Fibroblast of gingiva (primary cell): ENCODE measurements at regions not wholly inside any gene's neighbourhood (a gene's known extent, or its start where the extent isn't known, plus 50 kb on each side); places are given as distances from the start of the nearest gene placed in this dataset.
A peak's percentile ranks its signal among the peaks of the same experiment; 100 is the strongest.

ENCODE experiments used
- DNase-seq: peaks from one replicate; pipeline ENCODE4 v3.0.0-alpha.2; 2011; ENCODE audit warnings: low read depth

- DNase-seq: peak; percentile 36
Observed at GRCh38 chr12:127355061-127355841, 911.7 kb upstream of the TMEM132C start.

DNA sequence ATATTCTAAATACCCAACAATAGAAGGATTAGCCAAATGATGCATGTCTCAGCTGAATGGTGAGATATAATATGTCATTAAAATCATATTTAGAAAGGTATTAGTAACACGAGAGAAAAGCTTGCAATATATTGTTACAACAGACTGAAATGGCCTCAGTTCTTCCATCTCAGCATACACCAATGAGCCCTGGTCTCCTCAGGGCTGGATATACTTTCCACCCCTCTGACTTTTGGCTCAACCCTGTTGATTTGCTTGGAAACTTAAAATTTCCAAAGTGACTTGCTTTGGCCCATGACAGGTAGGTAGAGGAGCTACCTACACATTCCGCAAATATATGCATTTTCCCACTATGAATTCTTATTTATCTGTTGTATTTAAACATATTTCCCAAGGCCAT is 908.1 kb upstream of the TMEM132C start:
- no peak for DNase-seq

DNA sequence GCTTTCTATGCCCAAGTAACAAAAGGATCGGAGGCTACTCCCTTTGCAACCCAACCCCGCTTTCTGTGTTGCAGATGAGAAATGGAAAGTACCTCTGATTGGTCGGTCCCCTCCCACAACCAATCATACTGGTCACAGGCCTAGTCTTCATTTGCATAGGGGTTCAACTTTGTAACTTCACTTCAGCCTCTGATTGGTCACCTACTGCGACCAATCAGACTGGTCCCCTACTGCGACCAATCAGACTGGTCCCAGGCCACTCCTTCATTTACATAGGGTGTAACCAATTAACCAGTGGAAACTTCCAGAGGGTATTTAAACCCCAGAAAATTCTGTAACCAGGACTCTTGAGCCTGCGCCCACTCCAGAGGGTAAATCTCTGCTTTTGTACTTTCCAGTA is 906.4 kb upstream of the TMEM132C start:
- no peak for DNase-seq

DNA sequence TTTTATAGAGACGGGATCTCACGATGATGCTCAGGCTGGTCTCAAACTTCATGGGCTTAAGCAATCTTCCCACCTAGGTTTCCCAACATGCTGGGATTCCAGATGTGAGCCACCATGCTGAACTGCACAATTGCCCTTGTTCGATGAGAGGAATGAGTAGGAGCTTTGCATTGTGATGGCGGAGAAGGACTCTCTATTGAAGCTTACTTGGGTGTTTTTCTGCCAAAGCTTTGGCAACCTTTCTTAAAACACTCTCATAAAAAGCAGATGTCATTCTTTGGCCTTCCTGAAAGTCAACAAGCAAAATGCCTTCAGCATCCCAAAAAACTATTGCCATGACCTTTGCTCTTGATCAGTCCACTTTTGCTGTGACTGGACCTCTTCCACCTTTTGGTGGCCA is 904.8 kb upstream of the TMEM132C start:
- DNase-seq: peak; percentile 8

DNA sequence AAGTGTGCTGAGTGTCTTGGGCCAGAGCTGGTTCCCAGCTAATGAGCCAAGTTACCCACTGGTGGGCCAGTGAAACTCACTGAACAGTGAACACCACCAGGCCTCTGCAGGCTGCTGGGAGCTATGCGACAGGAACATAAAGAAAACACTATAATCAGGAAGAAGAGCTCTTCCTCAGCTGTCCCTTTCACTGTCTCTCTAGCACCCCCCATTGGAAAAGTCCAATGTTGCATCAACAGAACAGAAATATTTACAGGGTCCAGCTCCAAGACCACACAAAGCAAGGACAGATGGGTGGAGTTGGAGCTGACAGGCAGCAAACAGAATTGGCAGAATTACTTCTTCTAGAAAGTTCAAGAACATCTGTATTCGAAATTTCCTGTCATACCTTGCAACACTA is 903.6 kb upstream of the TMEM132C start:
- DNase-seq: no peak

DNA sequence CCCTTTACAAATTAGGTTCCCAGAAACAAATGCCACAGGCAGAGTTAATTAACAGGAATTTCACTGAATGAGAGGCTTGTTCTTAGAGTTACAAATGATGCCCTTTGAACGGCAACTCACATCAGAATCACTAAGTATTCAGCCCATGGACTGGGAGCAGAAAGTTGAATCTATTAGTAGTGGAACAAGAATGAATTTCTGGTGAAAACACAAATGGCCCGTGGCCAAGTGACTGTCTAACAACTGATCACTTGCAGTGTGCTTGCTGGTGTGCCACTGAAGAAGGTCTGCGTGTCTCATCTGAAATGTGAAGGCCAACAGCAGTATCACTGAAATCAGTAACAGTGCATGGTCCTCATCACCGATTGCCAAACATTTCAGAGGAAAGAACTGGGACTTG is 893.4 kb upstream of the TMEM132C start:
- no peak for DNase-seq

- DNase-seq: no peak
Observed at GRCh38 chr12:127374447-127374846, 892.5 kb upstream of the TMEM132C start.

DNA sequence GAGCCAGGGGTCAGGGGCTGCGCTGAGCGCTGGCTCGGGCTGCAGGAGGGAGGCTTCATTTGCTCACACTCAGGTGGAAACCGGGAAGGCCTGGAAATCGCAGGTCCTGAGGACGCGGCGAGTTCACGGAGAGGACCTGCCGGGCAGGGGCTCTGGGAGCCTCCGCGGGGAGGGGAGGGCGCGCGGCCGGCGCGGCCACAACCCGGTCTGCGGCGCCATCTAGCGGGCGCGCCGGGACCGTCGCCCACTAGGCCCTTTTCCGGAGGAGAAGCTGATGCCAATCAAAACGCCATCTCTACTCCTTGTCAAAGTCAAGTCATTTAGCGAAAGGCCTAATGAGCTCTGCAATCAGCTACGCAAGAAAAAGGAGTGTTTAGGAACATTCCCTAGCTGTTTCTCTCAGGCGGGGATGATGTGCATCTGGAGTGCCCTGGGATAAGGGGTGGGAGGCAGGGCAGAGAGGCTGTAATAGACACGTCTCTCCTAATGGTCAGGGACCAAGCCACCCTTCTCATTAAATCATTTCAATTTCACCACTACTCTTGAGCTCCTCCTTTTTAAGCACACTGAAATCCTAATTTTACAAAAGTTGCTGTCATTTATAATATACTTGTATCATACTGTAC is 885.8 kb upstream of the TMEM132C start:
- DNase-seq: peak; percentile 11

- DNase-seq: no peak
Observed at GRCh38 chr12:127381681-127382080, 885.3 kb upstream of the TMEM132C start.

DNA sequence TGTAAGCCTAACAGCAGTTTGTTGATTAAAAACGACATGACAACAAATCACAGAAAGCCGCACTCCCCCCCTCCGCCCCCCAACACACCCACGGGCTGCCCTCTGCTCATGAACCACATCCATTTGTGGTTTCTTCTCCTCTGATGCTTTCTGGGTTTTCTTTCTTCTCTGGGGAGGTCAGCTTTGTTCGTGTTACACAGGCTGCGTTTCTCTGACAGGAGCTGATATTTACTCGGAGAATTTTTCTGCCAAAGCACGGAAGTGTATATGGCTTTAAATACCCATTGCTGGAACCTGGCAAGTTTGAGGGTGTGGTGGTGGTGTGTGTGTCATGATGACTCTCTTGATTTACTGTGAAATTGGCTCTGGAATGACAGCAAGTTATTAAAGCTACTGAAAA is 883.7 kb upstream of the TMEM132C start:
- peak; percentile 13 for DNase-seq

DNA sequence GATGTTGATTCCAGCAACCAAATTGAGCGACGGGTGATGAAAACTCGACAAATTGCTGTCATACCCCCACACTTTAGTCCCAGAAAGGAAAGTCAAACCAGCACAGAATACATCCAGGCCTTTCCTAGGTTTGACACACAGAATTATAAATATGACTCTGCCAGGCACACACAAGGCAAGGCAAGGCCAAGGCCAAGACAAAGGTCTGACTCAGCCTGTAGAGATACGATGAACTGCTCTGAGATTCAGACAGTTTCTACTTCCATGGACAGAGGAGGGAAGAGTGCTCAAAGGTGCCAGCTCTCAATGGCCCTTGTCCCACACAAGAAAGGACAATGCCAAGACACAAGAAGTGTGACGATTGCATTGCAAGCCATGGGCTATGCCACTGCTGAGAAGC is 880.2 kb upstream of the TMEM132C start:
- DNase-seq: no peak

- no peak for DNase-seq
Observed at GRCh38 chr12:127388985-127389384, 878.0 kb upstream of the TMEM132C start.

DNA sequence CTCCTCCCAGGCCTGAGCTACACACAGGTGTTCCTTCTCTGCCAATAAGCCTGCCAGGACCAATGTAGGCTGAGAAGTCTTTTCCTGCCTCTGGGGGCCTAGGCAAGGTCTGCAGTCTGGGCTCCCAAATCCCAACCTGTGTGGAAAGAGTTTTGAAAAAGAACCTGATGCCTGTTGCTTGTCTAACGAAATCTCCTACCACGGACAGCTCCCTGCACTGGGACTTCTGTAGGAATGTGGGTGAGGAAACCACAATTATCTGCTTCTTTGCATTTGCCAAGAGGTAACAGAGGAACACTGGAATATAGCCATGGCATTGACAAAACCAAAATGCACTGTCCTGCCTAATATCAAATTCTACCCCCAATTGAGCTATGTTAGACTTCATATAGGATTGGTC is 877.0 kb upstream of the TMEM132C start:
- peak; percentile 71 for DNase-seq

DNA sequence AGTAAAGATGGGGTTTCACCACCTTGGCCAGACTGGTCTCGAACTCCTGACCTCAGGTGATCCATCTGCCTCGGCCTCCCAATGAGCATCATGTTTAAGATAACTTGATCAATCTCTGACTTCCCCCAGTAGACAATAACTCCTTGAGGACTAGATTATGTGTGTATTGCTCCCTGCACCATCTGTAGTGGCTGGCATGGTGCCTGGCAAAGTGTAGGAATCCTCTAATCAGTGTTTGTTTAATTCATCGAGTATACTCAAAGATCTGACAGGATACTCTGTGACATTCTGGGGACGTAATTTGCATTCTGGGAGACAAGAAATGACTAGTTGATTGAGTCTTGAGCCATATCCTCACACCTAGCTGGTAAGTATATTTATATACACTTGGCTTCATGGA is 873.5 kb upstream of the TMEM132C start:
- no peak for DNase-seq

DNA sequence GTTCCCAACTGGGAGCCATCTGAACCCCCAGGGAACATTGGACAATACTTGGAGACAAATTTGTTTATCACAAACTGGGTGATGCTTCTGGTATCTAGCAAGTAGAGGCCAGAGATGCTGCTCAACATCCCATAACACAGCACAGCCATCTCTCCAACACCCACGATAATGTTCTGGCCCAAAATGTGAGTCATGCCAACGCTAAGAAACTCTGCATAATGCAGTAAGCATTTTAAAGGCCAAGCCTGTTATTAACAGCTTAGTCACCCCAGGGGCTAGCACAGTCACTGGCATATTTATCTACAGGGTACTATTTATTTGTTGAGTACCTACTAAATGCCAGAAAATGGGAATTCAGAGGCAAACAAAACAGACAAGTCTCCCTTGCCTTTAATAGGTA is 873.1 kb upstream of the TMEM132C start:
- DNase-seq: peak; percentile 39

GRCh38 chr12:127396734-127397133 is 870.2 kb upstream of the TMEM132C start:
- no peak for DNase-seq

DNA sequence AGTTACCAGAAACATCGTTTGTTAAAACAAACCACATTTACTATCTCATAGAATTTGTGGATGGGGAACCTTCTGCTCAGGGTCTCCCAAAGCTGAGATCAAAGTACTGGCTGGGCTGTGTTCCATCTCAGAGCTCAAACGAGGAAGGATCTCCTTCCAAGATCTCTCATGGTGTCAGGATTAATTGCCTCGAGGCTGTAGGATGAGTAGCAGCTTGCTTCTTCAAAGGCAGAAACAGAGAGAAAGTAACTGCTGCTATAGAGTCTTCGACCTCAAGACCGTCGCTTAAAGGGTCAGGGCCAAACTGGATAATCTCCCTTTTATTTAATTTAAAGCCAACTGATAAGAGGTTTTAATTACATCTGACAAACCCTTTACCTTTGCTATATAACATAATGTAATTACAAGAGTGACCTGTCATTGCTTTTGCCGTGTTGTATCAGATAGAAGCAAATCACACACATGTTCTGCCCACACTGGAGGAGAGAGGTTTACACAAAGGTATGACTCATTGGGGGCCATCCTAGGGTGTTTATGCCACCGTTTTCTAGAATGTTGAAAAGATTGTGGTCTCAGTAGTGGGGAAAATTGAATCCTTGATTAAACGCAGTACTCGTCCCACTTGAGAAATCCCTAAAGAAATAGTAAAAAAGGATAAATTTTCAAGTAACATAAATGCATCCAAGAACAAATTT is 868.8 kb upstream of the TMEM132C start:
- no peak for DNase-seq

- DNase-seq: no peak
Observed at GRCh38 chr12:127399451-127399850, 867.5 kb upstream of the TMEM132C start.

- DNase-seq: no peak
Observed at GRCh38 chr12:127400221-127400620, 866.7 kb upstream of the TMEM132C start.

DNA sequence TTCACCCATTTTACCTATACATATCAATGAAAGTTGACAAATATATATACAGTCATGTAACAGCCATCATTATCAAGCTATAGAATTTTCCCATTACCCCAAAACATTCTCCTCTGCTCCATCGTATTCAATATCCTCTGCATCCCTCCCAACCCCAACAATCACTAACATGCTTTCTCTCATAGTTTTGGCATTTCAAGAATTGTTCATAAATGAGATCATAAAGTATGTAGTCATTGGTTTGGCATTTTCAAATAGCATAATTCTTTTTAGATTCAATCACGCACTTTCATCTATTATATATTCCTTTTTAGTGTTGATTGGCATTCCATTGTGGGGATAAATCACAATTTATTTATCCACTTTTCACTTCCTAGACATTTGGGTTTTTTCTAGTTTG is 866.0 kb upstream of the TMEM132C start:
- DNase-seq: no peak

GRCh38 chr12:127401536-127401935 is 865.4 kb upstream of the TMEM132C start:
- no peak for DNase-seq

GRCh38 chr12:127411166-127411915 is 855.6 kb upstream of the TMEM132C start:
- no peak for DNase-seq

GRCh38 chr12:127411981-127412380 is 855.0 kb upstream of the TMEM132C start:
- DNase-seq: no peak
